WTC11 (cell line): ENCODE measurements at regions not wholly inside any gene's neighbourhood (a gene's known extent, or its start where the extent isn't known, plus 50 kb on each side); places are given as distances from the start of the nearest gene placed in this dataset.

Source experiments
- ATAC-seq: fragments of 200-7000 bp; cut with Tn5 transposase; 2 replicates; pipeline ENCODE4 v1.10.0; 2021; ENCODE audit warnings: mild to moderate bottlenecking, moderate library complexity
- CTCF ChIA-PET: fragments of 300-600 bp; sonication (Branson Sonifier 250); formaldehyde crosslinking; loops from one replicate; lab custom pipeline; 2021; ENCODE audit warnings: antibody characterized with exemption; lab: Charles Lee
- POLR2A ChIA-PET: fragments of 350-600 bp; sonication (Branson Sonifier 250); formaldehyde crosslinking; loops from one replicate; lab custom pipeline; 2021; ENCODE audit warnings: antibody characterized with exemption; lab: Charles Lee
- DNase-seq: peaks from one replicate; pipeline ENCODE4 v3.0.0; 2021; ENCODE audit warnings: low spot score
- H3K27ac Mint-ChIP-seq: 2 replicates; pipeline ENCODE4 v1.8.0; 2021; ENCODE audit warnings: mixed read lengths
- H3K27me3 Mint-ChIP-seq: 2 replicates; pipeline ENCODE4 v1.8.0; 2021; ENCODE audit warnings: low read depth, mild to moderate bottlenecking, moderate library complexity, mixed read lengths
- H3K36me3 Mint-ChIP-seq: 2 replicates; pipeline ENCODE4 v1.8.0; 2021; ENCODE audit warnings: mixed read lengths
- H3K4me1 Mint-ChIP-seq: 2 replicates; pipeline ENCODE4 v1.8.0; 2022; ENCODE audit warnings: mixed read lengths
- H3K4me3 Mint-ChIP-seq: 2 replicates; pipeline ENCODE4 v1.8.0; 2021; ENCODE audit warnings: mild to moderate bottlenecking, moderate library complexity, mixed read lengths
- H3K9me3 Mint-ChIP-seq: 2 replicates; pipeline ENCODE4 v1.8.0; 2021; ENCODE audit warnings: mixed read lengths
- AR ChIP-seq: fragments of 250-450 bp; sonication (Bioruptor Pico); IDR thresholded peaks from 2 replicates; pipeline ENCODE4 v1.9.0; 2021; ENCODE audit warnings: mild to moderate bottlenecking
- ATF1 ChIP-seq: sonication (generic); formaldehyde crosslinking; IDR thresholded peaks from 2 replicates; pipeline ENCODE4 v1.8.1; 2023; ENCODE audit warnings: mild to moderate bottlenecking, moderate library complexity, missing genetic modification reagents
- ATF3 ChIP-seq: sonication (generic); formaldehyde crosslinking; conservative IDR thresholded peaks from 2 replicates; pipeline ENCODE4 v1.8.1; 2022; ENCODE audit warnings: mild to moderate bottlenecking, missing genetic modification reagents
- CBFB ChIP-seq: sonication (generic); formaldehyde crosslinking; IDR thresholded peaks from 2 replicates; pipeline ENCODE4 v1.8.1; 2022; ENCODE audit warnings: mild to moderate bottlenecking, low read depth, missing genetic modification reagents
- ELF4 ChIP-seq: sonication (generic); formaldehyde crosslinking; IDR thresholded peaks from 2 replicates; pipeline ENCODE4 v1.8.1; 2022; ENCODE audit warnings: low read depth, mild to moderate bottlenecking, moderate library complexity, missing genetic modification reagents
- FOXP1 ChIP-seq: sonication (generic); formaldehyde crosslinking; IDR thresholded peaks from 2 replicates; pipeline ENCODE4 v1.8.0; 2022; ENCODE audit warnings: missing genetic modification reagents, mild to moderate bottlenecking, moderate library complexity, borderline replicate concordance
- IRF1 ChIP-seq: sonication (generic); formaldehyde crosslinking; IDR thresholded peaks from 2 replicates; pipeline ENCODE4 v1.8.0; 2023; ENCODE audit warnings: missing genetic modification reagents
- KAT7 ChIP-seq: sonication (generic); formaldehyde crosslinking; IDR thresholded peaks from 2 replicates; pipeline ENCODE4 v1.8.1; 2023; ENCODE audit warnings: missing genetic modification reagents, mild to moderate bottlenecking, borderline replicate concordance
- RELA ChIP-seq: sonication (generic); formaldehyde crosslinking; IDR thresholded peaks from 2 replicates; pipeline ENCODE4 v1.8.1; 2022; ENCODE audit warnings: missing genetic modification reagents, mild to moderate bottlenecking, borderline replicate concordance
- RORB ChIP-seq: fragments of 250-450 bp; sonication (Bioruptor Pico); IDR thresholded peaks from 2 replicates; pipeline ENCODE4 v1.9.0; 2021; ENCODE audit warnings: mild to moderate bottlenecking
- TCF7 ChIP-seq: sonication (generic); formaldehyde crosslinking; IDR thresholded peaks from 2 replicates; pipeline ENCODE4 v1.8.0; 2022; ENCODE audit warnings: mild to moderate bottlenecking, low read depth, missing genetic modification reagents, moderate library complexity
- TEAD4 ChIP-seq: sonication (generic); formaldehyde crosslinking; IDR thresholded peaks from 2 replicates; pipeline ENCODE4 v1.8.0; 2022; ENCODE audit warnings: mild to moderate bottlenecking, missing genetic modification reagents
- USF2 ChIP-seq: sonication (generic); formaldehyde crosslinking; IDR thresholded peaks from 2 replicates; pipeline ENCODE4 v1.8.1; 2023; ENCODE audit warnings: mild to moderate bottlenecking, missing genetic modification reagents, moderate library complexity
- ZBTB21 ChIP-seq: sonication (generic); formaldehyde crosslinking; IDR thresholded peaks from 2 replicates; pipeline ENCODE4 v1.8.1; 2023; ENCODE audit warnings: mild to moderate bottlenecking, missing genetic modification reagents, borderline replicate concordance
- ZNF138 ChIP-seq: sonication (generic); formaldehyde crosslinking; conservative IDR thresholded peaks from 2 replicates; pipeline ENCODE4 v1.8.1; 2022; ENCODE audit warnings: mild to moderate bottlenecking, moderate library complexity, missing genetic modification reagents
- ZNF263 ChIP-seq: sonication (generic); formaldehyde crosslinking; IDR thresholded peaks from 2 replicates; pipeline ENCODE4 v1.8.1; 2022; ENCODE audit warnings: low read depth, mild to moderate bottlenecking, moderate library complexity, missing genetic modification reagents

GRCh38 chr3:43859766-43860165, 169.0 kb downstream of the ABHD5 start (continued):
- no peak for TF ChIP-seq ZNF263
- TF ChIP-seq RORB = no peak
- no peak for TF ChIP-seq ZBTB21 (CRISPR knock-in tag)
- no peak for TF ChIP-seq RELA (CRISPR knock-in tag)
- no peak for TF ChIP-seq TEAD4 (CRISPR knock-in tag)
- no peak for TF ChIP-seq IRF1
- no peak for TF ChIP-seq KAT7 (CRISPR knock-in tag)
- TF ChIP-seq ATF3 = no peak
- no peak for TF ChIP-seq ATF1 (CRISPR knock-in tag)
- TF ChIP-seq FOXP1 (CRISPR knock-in tag) = no peak

GRCh38 chr3:43861635-43862034, 170.9 kb downstream of the ABHD5 start:
- POLR2A ChIA-PET = no interaction called here
- CTCF ChIA-PET = no interaction called here
- Mint-ChIP-seq H3K36me3 (no peaks in the 10 kb centered on the region), H3K27ac (no peak overlapping the region), H3K27me3 (peaks cover 9% of the 10 kb centered on the region; the same call in 1 of the 2 replicates), H3K9me3 (no peaks in the 10 kb centered on the region), H3K4me1 (peaks cover 23% of the 10 kb centered on the region), H3K4me3 (no peak overlapping the region)
- no peak for ATAC-seq
- TF ChIP-seq AR = no peak
- no peak for DNase-seq

GRCh38 chr3:43862470-43862869, 171.7 kb downstream of the ABHD5 start:
- Mint-ChIP-seq H3K4me1 (peaks cover 19% of the 10 kb centered on the region), H3K27ac (no peak overlapping the region), H3K4me3 (no peak overlapping the region), H3K27me3 (peaks cover 5% of the 10 kb centered on the region; the same call in 1 of the 2 replicates), H3K36me3 (no peaks in the 10 kb centered on the region), H3K9me3 (no peaks in the 10 kb centered on the region)
- no peak for DNase-seq
- TF ChIP-seq CBFB (CRISPR knock-in tag) = no peak
- ChIA-PET POLR2A (no interaction called here), CTCF (no interaction called here)
- no peak for ATAC-seq

- ChIA-PET CTCF (no interaction called here), POLR2A (no interaction called here)
- no peak for DNase-seq
- TF ChIP-seq CBFB (CRISPR knock-in tag) (no peak), ELF4 (CRISPR knock-in tag) (no peak), TCF7 (CRISPR knock-in tag) (no peak), USF2 (CRISPR knock-in tag) (no peak), ZNF138 (CRISPR knock-in tag) (no peak), IRF1 (no peak)
- TF ChIP-seq, all 79 proteins: peak for 0
- ATAC-seq = no peak
- Mint-ChIP-seq H3K4me3 (no peak overlapping the region), H3K36me3 (no peaks in the 10 kb centered on the region), H3K27ac (no peak overlapping the region), H3K9me3 (no peaks in the 10 kb centered on the region), H3K4me1 (peaks cover 12% of the 10 kb centered on the region), H3K27me3 (peaks cover 5% of the 10 kb centered on the region; the same call in 1 of the 2 replicates)
Measured at GRCh38 chr3:43862992-43863805, 172.5 kb downstream of the ABHD5 start.
